HG03095 (cell line): ENCODE measurements at regions not wholly inside any gene's neighbourhood (a gene's known extent, or its start where the extent isn't known, plus 50 kb on each side); places are given as distances from the start of the nearest gene placed in this dataset.
"Not testable (repeated sequence)": the region's sequence is repeated elsewhere in the genome, so short reads cannot be mapped to it uniquely, and the experiment has no call there.

ENCODE experiments used
- ATAC-seq: cut with Tn5 transposase; IDR thresholded peaks from one replicate; pipeline ENCODE4 v1.9.1; 2021; ENCODE audit warnings: moderate library complexity; ENCODE audit not compliant: unreplicated experiment

GRCh38 chr10:65367706-65368105, 1558.1 kb upstream of the LRRTM3 start:
- ATAC-seq = no peak

GRCh38 chr10:65375528-65375927, 1550.3 kb upstream of the LRRTM3 start:
- no peak for ATAC-seq

- no peak for ATAC-seq
Observed at GRCh38 chr10:65377687-65378086, 1548.1 kb upstream of the LRRTM3 start.

- ATAC-seq = no peak
Observed at GRCh38 chr10:65394502-65395297, 1531.1 kb upstream of the LRRTM3 start.

- no peak for ATAC-seq
Observed at GRCh38 chr10:65395631-65396030, 1530.2 kb upstream of the LRRTM3 start.

- no peak for ATAC-seq
Observed at GRCh38 chr10:65396997-65397396, 1528.8 kb upstream of the LRRTM3 start.

- ATAC-seq = no peak
Observed at GRCh38 chr10:65408401-65408800, 1517.4 kb upstream of the LRRTM3 start.

GRCh38 chr10:65413001-65413400, 1512.8 kb upstream of the LRRTM3 start:
- no peak for ATAC-seq

GRCh38 chr10:65415318-65415717, 1510.5 kb upstream of the LRRTM3 start:
- ATAC-seq = no peak

GRCh38 chr10:65416094-65416493, 1509.7 kb upstream of the LRRTM3 start:
- no peak for ATAC-seq

- ATAC-seq = no peak
Observed at GRCh38 chr10:65419629-65420028, 1506.2 kb upstream of the LRRTM3 start.

- no peak for ATAC-seq
Observed at GRCh38 chr10:65423043-65423442, 1502.8 kb upstream of the LRRTM3 start.

- not testable (repeated sequence) for ATAC-seq
Observed at GRCh38 chr10:65429381-65429780, 1496.5 kb upstream of the LRRTM3 start.

GRCh38 chr10:65430979-65431378, 1494.9 kb upstream of the LRRTM3 start:
- no peak for ATAC-seq

GRCh38 chr10:65470986-65471385, 1454.8 kb upstream of the LRRTM3 start:
- no peak for ATAC-seq

GRCh38 chr10:65482848-65483247, 1443.0 kb upstream of the LRRTM3 start:
- ATAC-seq = no peak

GRCh38 chr10:65491799-65492198, 1434.0 kb upstream of the LRRTM3 start:
- no peak for ATAC-seq

- ATAC-seq = no peak
Observed at GRCh38 chr10:65496541-65496940, 1429.3 kb upstream of the LRRTM3 start.

GRCh38 chr10:65497837-65498236, 1428.0 kb upstream of the LRRTM3 start:
- ATAC-seq = no peak

GRCh38 chr10:65500716-65501115, 1425.1 kb upstream of the LRRTM3 start:
- ATAC-seq = no peak

- peak; percentile 80 for ATAC-seq
Observed at GRCh38 chr10:65501259-65501658, 1424.6 kb upstream of the LRRTM3 start.

- ATAC-seq = no peak
Observed at GRCh38 chr10:65518379-65518778, 1407.5 kb upstream of the LRRTM3 start.

GRCh38 chr10:65528986-65529385, 1396.8 kb upstream of the LRRTM3 start:
- ATAC-seq = no peak
